Effector memory CD4-positive, alpha-beta T cell (primary cell): ENCODE measurements at regions not wholly inside any gene's neighbourhood (a gene's known extent, or its start where the extent isn't known, plus 50 kb on each side); places are given as distances from the start of the nearest gene placed in this dataset.

ENCODE experiments used
- DNase-seq, 3 donors: peaks; one replicate each; pipeline ENCODE4 v3.0.0-alpha.2; 2020
- H3K27ac ChIP-seq: 2 replicates; pipeline ENCODE4 v1.7.0; 2013; ENCODE audit warnings: mild to moderate bottlenecking, low read length, moderate library complexity; ENCODE audit not compliant: insufficient read depth, poor library complexity, severe bottlenecking
- H3K27me3 ChIP-seq: replicated peaks from 2 replicates; pipeline ENCODE4 v1.7.0; 2013; ENCODE audit warnings: mild to moderate bottlenecking, low read length; ENCODE audit not compliant: insufficient read depth, control insufficient read depth, poor library complexity, severe bottlenecking
- H3K36me3 ChIP-seq: 2 replicates; pipeline ENCODE4 v1.7.0; 2013; ENCODE audit warnings: mild to moderate bottlenecking, low read length, moderate library complexity; ENCODE audit not compliant: control insufficient read depth, insufficient read depth
- H3K4me1 ChIP-seq: 2 replicates; pipeline ENCODE4 v1.7.0; 2013; ENCODE audit warnings: low read length, mild to moderate bottlenecking; ENCODE audit not compliant: control insufficient read depth, insufficient read depth, poor library complexity, severe bottlenecking
- H3K4me3 ChIP-seq: 2 replicates; pipeline ENCODE4 v1.7.0; 2013; ENCODE audit warnings: low read length, low read depth, mild to moderate bottlenecking; ENCODE audit not compliant: insufficient read depth, poor library complexity, severe bottlenecking
- H3K9me3 ChIP-seq: 2 replicates; pipeline ENCODE4 v1.7.0; 2013; ENCODE audit warnings: mild to moderate bottlenecking, low read length, moderate library complexity; ENCODE audit not compliant: control insufficient read depth

DNA sequence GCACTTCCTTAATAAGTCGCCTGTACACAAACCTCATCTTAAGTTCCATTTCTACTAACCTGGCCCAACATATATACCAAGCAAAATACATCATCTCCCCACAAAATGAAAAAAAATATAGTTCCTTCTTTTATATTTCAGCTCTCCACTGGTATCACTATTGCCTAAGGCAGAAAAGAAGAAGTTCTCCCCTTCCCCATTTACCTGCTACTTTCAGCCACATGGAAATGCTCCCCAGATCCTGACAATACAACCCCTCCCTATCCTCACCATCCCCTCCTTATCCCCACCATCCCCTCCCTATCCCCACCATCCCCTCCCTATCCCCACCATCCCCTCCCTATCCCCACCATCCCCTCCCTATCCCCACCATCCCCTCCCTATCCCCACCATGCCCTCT, 175.7 kb downstream of the LINC00237 start:
- DNase-seq, result no peak
- Histone ChIP-seq H3K4me3 (no peak overlapping the region), H3K36me3 (no peaks in the 10 kb centered on the region), H3K4me1 (no peaks in the 10 kb centered on the region), H3K9me3 (no peaks in the 10 kb centered on the region), H3K27ac (no peak overlapping the region), H3K27me3 (no peaks in the 10 kb centered on the region)

DNA sequence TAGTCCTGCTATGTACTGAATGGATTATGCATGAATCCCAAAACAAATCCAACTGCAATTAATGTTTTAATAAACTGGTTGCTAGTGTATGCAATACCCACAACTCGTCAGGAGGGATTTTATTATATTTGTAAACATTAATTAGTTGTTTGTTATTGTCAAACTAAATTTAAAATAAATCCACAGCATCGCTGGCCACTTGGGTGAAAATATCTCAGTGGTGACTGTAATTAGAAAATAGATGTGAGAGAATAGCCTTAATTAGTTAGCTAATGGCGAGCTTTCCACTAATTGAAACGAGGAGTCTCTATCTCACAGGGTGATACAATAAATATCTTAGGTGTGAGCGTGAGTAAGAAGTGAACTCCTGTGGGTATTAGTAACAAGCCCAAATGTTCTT, 176.8 kb downstream of the LINC00237 start:
- Histone ChIP-seq H3K9me3 (no peaks in the 10 kb centered on the region), H3K36me3 (no peaks in the 10 kb centered on the region), H3K27me3 (no peaks in the 10 kb centered on the region), H3K27ac (no peak overlapping the region), H3K4me3 (no peak overlapping the region), H3K4me1 (no peaks in the 10 kb centered on the region)
- no peak for DNase-seq

DNA sequence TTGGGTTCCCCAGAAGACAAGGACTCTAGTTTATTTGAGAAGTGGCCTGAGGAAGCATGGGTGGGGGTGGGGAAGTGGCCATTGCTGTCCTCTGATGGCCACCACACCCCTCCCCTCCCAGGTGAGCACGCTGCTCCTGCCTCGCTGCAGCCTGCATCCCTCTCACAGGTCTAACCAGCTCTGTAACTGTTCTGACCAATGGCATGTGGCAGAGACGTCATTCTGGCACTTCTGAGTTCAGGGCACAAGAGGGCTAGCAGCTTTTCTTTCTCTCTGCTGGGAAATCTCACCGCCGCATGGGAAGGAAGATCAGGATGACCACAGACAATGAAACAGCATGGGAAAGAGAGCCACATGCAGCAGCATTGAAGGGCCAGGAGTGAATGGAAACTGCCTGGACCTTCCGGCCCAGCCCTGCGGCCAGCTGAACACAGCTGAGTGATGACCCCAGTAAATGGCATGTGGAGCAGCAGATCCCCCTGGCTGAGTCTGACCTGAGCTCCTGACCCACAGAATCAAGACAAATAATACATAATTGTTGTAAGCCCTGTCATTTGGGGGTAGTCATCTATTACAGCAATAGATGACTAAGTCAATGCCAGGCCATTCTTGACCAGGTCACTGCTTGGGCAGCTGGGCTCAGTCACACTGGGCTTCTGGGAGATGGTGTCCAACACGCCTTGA, 179.8 kb downstream of the LINC00237 start:
- H3K27ac ChIP-seq, result no peak overlapping the region
- no peaks in the 10 kb centered on the region for H3K27me3 ChIP-seq
- no peaks in the 10 kb centered on the region for H3K4me1 ChIP-seq
- DNase-seq, result no peak
- no peak overlapping the region for H3K4me3 ChIP-seq
- no peaks in the 10 kb centered on the region for H3K36me3 ChIP-seq
- no peaks in the 10 kb centered on the region for H3K9me3 ChIP-seq

DNA sequence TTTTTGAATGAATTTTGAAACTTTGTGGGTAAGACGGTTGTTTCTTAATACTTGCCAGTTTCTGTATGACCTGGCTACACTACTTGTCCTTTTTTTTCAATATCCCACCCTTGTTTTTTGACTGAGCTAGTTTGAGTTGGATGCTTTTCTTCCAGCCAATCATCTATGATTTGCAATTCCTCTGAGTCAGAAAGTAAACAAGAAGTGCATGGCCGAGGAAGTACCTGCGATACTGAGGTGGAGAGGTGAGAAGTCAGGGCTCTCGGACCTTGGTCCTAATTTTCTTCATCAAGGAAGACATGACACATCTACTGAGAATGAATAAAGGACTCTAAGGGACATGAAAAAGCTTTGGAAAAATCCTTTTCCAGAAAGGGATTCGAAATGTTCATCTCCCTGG, 185.7 kb downstream of the LINC00237 start:
- H3K9me3 ChIP-seq, result no peaks in the 10 kb centered on the region
- no peaks in the 10 kb centered on the region for H3K36me3 ChIP-seq
- no peaks in the 10 kb centered on the region for H3K4me1 ChIP-seq
- no peak overlapping the region for H3K4me3 ChIP-seq
- no peaks in the 10 kb centered on the region for H3K27me3 ChIP-seq
- no peak for DNase-seq
- no peak overlapping the region for H3K27ac ChIP-seq

DNA sequence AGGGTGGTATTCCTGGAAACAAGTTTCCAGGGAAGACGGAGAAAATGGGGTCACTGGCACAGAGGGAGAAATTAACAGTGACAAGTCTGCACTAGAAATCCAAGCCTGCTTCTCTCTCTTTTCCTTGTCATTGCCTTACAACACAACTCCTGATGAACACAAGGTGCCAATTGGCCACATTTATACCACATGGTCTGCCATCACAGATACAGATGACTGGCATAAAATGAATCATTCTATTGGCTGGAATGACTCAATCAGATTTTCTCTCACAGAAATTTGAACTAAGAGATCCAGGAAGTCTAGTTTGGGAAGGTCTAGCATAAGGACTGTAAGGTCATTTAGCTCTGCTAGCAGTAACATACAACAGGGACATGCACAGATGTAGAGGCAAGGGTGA, 190.3 kb downstream of the LINC00237 start:
- no peak overlapping the region for H3K27ac ChIP-seq
- H3K4me1 ChIP-seq, result no peaks in the 10 kb centered on the region
- H3K36me3 ChIP-seq, result no peaks in the 10 kb centered on the region
- H3K4me3 ChIP-seq, result no peak overlapping the region
- DNase-seq, result no peak
- no peaks in the 10 kb centered on the region for H3K9me3 ChIP-seq
- H3K27me3 ChIP-seq, result no peaks in the 10 kb centered on the region

DNA sequence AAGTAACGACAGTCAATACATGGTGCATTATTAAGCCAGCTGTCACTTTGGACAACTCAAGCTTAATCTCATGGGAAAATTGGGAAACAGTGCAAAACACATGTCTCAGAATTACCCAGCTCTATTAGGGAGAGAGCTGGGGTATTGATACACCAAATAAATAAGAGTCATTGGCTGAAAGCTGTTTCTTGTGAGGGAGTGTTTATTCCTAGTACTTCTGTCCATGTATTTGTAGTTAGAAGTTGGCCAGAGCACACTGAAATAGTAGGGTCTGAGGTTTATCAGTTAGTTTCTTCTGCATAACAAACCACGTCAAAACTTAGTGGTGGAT, 192.0 kb upstream of the RALGAPA2 start:
- H3K36me3 ChIP-seq, result no peaks in the 10 kb centered on the region
- H3K9me3 ChIP-seq, result no peaks in the 10 kb centered on the region
- DNase-seq, result no peak
- H3K27me3 ChIP-seq, result no peaks in the 10 kb centered on the region
- no peak overlapping the region for H3K4me3 ChIP-seq
- no peak overlapping the region for H3K27ac ChIP-seq
- no peaks in the 10 kb centered on the region for H3K4me1 ChIP-seq

DNA sequence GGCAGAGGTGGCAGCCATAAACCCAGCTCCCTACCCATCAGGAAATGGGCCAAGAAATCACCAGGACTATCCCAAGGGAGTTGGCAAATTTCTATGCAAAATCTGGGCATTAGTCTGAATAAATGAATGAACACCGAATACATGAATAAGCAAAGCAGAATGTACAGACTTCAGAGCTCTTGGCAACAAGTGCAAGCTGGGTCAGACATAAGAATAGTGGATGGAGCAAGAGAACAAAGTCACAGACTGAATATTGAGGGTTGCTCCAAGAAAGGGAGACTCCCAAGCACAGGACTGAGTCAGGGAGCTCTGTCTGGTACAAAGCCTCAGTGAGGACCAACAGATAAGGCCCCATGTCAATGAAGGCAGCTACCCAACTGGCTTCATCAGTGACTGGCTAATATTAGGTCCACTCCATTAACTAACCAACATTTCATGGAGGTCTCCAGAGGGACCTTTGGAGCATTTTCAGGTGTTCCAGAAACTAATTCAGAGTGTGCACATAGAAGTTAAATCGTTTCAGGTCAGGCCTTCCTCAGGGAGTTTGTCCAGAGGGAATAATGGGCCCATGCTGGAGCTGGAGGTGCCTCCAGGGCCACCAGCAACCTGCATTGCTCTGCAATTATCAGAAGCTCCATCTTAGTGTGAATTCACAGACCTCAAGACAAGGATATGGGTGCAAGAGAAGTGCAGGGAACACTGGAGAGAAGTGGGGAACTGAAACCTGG, 191.5 kb upstream of the RALGAPA2 start:
- Histone ChIP-seq H3K4me1 (no peaks in the 10 kb centered on the region), H3K4me3 (no peak overlapping the region)

DNA sequence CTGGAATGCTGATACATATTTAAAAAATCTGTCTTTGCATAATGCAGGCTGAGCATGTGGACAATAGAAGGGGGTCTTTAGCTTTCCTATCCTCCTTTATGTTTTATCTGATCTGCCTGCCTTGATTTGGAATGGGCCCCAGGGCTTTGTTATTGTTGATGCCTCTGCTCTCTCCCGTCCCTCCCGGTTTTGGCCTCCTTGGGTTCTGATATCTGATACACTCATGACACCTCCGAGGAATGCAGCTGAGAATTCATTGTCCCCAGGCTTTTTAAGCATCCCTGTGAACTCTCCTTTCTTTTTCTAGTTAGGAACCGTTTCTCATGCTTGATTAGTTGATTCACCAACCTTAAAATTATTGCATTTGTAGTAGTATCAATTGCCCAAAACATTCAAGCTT, 185.5 kb upstream of the RALGAPA2 start:
- Histone ChIP-seq H3K4me1 (no peaks in the 10 kb centered on the region), H3K36me3 (no peaks in the 10 kb centered on the region), H3K27ac (no peak overlapping the region), H3K9me3 (no peaks in the 10 kb centered on the region), H3K27me3 (no peaks in the 10 kb centered on the region), H3K4me3 (no peak overlapping the region)
- no peak for DNase-seq

More for the DNA sequence above, 191.5 kb upstream of the RALGAPA2 start:
- H3K27me3 ChIP-seq, result no peaks in the 10 kb centered on the region
- no peaks in the 10 kb centered on the region for H3K36me3 ChIP-seq
- no peak for DNase-seq
- H3K27ac ChIP-seq, result no peak overlapping the region
- no peaks in the 10 kb centered on the region for H3K9me3 ChIP-seq

DNA sequence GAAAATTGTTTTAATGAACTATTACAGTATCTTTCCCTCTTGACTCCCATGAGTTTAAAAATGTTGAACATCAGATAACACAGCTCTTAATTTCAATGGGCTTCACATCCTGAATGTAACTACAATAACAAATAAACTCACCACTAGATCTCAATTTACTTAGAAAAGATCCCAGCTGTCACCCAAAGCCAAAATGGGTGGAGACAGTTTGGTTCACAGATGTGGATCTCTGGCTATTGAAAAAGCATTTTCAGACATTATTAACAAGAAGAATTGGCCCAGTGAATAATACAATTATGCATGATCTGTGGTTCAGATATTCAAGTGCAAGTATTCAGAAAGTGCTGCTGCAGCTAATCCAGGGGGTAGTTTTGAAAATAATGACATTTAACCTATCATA, 184.7 kb upstream of the RALGAPA2 start:
- no peaks in the 10 kb centered on the region for H3K9me3 ChIP-seq
- H3K27me3 ChIP-seq, result no peaks in the 10 kb centered on the region
- no peaks in the 10 kb centered on the region for H3K4me1 ChIP-seq
- H3K4me3 ChIP-seq, result no peak overlapping the region
- H3K36me3 ChIP-seq, result no peaks in the 10 kb centered on the region
- DNase-seq, result no peak
- H3K27ac ChIP-seq, result no peak overlapping the region

DNA sequence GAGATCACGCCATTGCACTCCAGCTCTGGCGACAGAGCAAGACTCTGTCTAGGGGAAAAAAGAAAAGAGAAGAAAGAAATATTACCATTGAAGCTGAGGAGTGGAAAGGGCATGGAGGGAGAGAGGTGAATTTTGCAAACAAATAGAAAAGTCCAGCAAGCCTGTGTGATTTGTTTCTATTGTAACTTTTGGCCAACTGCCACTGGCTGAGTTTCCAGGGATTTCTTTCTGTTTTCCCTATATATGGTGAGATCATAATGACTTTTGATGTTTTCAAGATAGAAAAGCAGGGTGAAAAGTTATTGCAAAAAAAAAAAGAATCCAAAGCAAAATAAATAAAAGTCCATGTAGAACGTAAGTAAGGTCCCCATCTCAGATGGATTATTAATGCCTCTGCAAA, 184.2 kb upstream of the RALGAPA2 start:
- H3K27me3 ChIP-seq, result no peaks in the 10 kb centered on the region

More for the DNA sequence above, 184.2 kb upstream of the RALGAPA2 start:
- DNase-seq, result no peak
- H3K36me3 ChIP-seq, result no peaks in the 10 kb centered on the region
- no peaks in the 10 kb centered on the region for H3K4me1 ChIP-seq
- H3K27ac ChIP-seq, result no peak overlapping the region
- no peaks in the 10 kb centered on the region for H3K9me3 ChIP-seq
- no peak overlapping the region for H3K4me3 ChIP-seq
